Left hindlimb (tissue), 1 donor: ENCODE measurements at regions not wholly inside any gene's neighbourhood (a gene's known extent, or its start where the extent isn't known, plus 50 kb on each side); places are given as distances from the start of the nearest gene placed in this dataset.
A peak's percentile ranks its signal among the peaks of the same experiment; 100 is the strongest.

ENCODE experiments used
- DNase-seq: peaks from one replicate; pipeline ENCODE4 v3.0.0-alpha.2; 2018

- DNase-seq, result peak; percentile 48
These were observed 66.7 kb downstream of the CD164 start for GRCh38 chr6:109315341-109316110.

GRCh38 chr6:109314313-109314712, 68.0 kb downstream of the CD164 start:
- DNase-seq, result peak; percentile 73

GRCh38 chr6:109313139-109313538, 69.1 kb downstream of the CD164 start:
- no peak for DNase-seq

GRCh38 chr6:109311471-109311870, 70.8 kb downstream of the CD164 start:
- peak; percentile 55 for DNase-seq

GRCh38 chr6:109309917-109310316, 72.3 kb downstream of the CD164 start:
- no peak for DNase-seq

- no peak for DNase-seq
These were observed 74.2 kb downstream of the CD164 start for GRCh38 chr6:109308018-109308492.

- no peak for DNase-seq
These were observed 75.5 kb downstream of the CD164 start for GRCh38 chr6:109306733-109307132.

GRCh38 chr6:109305028-109305427, 77.2 kb downstream of the CD164 start:
- no peak for DNase-seq

- no peak for DNase-seq
These were observed 77.8 kb downstream of the CD164 start for GRCh38 chr6:109304284-109305015.

- DNase-seq, result no peak
These were observed 78.5 kb downstream of the CD164 start for GRCh38 chr6:109303640-109304283.

GRCh38 chr6:109303164-109303563, 79.1 kb downstream of the CD164 start:
- no peak for DNase-seq

GRCh38 chr6:109302176-109302575, 80.1 kb downstream of the CD164 start:
- no peak for DNase-seq

GRCh38 chr6:109301418-109301817, 80.8 kb downstream of the CD164 start:
- no peak for DNase-seq

GRCh38 chr6:109300874-109301273, 81.4 kb downstream of the CD164 start:
- no peak for DNase-seq

GRCh38 chr6:109299776-109300564, 82.3 kb downstream of the CD164 start:
- no peak for DNase-seq

- no peak for DNase-seq
These were observed 83.0 kb downstream of the CD164 start for GRCh38 chr6:109299265-109299607.

GRCh38 chr6:109298605-109299264, 83.5 kb downstream of the CD164 start:
- no peak for DNase-seq

- DNase-seq, result no peak
These were observed 84.7 kb downstream of the CD164 start for GRCh38 chr6:109297406-109298110.

GRCh38 chr6:109296971-109297372, 85.3 kb downstream of the CD164 start:
- DNase-seq, result no peak

GRCh38 chr6:109296452-109296851, 85.8 kb downstream of the CD164 start:
- DNase-seq, result no peak

- DNase-seq, result no peak
These were observed 86.5 kb downstream of the CD164 start for GRCh38 chr6:109295774-109296156.
